Transverse colon (tissue), 4 donors: ENCODE measurements at regions not wholly inside any gene's neighbourhood (a gene's known extent, or its start where the extent isn't known, plus 50 kb on each side); places are given as distances from the start of the nearest gene placed in this dataset.

Experiments
- DNase-seq: peaks from one replicate; pipeline ENCODE4 v3.0.0-alpha.2; 2019
- H3K27ac ChIP-seq, 4 donors: fragments of 200-600 bp; sonication (generic); 2 replicates each; pipeline ENCODE4 v1.5.1; 2016 to 2018; ENCODE audit warnings: inconsistent platforms in 4 of 4
- H3K27me3 ChIP-seq: fragments of 200-600 bp; sonication (generic); 2 replicates; pipeline ENCODE4 v1.5.1; 2017; ENCODE audit warnings: inconsistent platforms
- H3K36me3 ChIP-seq, 4 donors: fragments of 200-600 bp; sonication (generic); 2 replicates each; pipeline ENCODE4 v1.5.1; 2017 to 2019; ENCODE audit warnings: inconsistent platforms in 4 of 4
- H3K4me1 ChIP-seq, 4 donors: fragments of 200-600 bp; sonication (generic); 2 replicates each; pipeline ENCODE4 v1.5.1; 2017 to 2020; ENCODE audit warnings: inconsistent platforms in 4 of 4
- H3K4me3 ChIP-seq, 4 donors: fragments of 200-600 bp; sonication (generic); 1 replicate in 1 of 4; 2 replicates in 3 of 4; pipeline versions ENCODE4 v1.5.1 to v1.6.1; 2017 to 2019; ENCODE audit warnings: inconsistent platforms in 4 of 4
- H3K9me3 ChIP-seq, 2 donors: fragments of 200-600 bp; sonication (generic); 2 replicates each; pipeline ENCODE4 v1.5.1; 2017 to 2019; ENCODE audit warnings: inconsistent platforms in 2 of 2
- EP300 ChIP-seq: sonication (generic); formaldehyde crosslinking; IDR thresholded peaks from one replicate; pipeline ENCODE4 v1.6.1; 2017; ENCODE audit warnings: antibody characterized with exemption, low read depth
- POLR2A ChIP-seq: fragments of 450-650 bp; IDR thresholded peaks from one replicate; pipeline ENCODE4 v1.6.1; 2016; ENCODE audit warnings: antibody characterized with exemption, mild to moderate bottlenecking, moderate library complexity
- POLR2AphosphoS5 ChIP-seq, 3 donors: sonication (generic); formaldehyde crosslinking; IDR thresholded peaks; one replicate each; pipeline ENCODE4 v1.6.1; 2016; ENCODE audit warnings: antibody characterized with exemption in 3 of 3
- WGBS, 2 donors: methylation state at CpG; one replicate each; pipeline ENCODE4 v1.1.5; 2018; ENCODE audit warnings: low coverage in 1 of 2; 5-methylcytosine and 5-hydroxymethylcytosine counted together
- in situ Hi-C, 4 donors: fragments of 200-750 bp; cut with MboI; loops; one replicate each; pipeline versions ENCODE4 v1.15.0 to v1.15.1; 2017; ENCODE audit warnings: low sequenced_read_pairs in 3 of 4, low pct_ligation_motif_present in 1 of 4, low pct_unique_long_range_greater_than_20kb in 1 of 4
- intact Hi-C: fragments of 100-400 bp; cut with DNase I; formaldehyde crosslinking; loops from one replicate; pipeline ENCODE4 v1.15.1; 2023; ENCODE audit warnings: low total_unique reads
- TF ChIP-seq, protein P1 (sequence below), 5 experiments: fragments of 200-600 bp in 3 of 5; fragments of 450-650 bp in 2 of 5; sonication (generic) in 3 of 5; IDR thresholded peaks; 1 replicate in 2 of 5; 2 replicates in 3 of 5; pipeline ENCODE4 v1.5.1; 2016 to 2017; ENCODE audit warnings: antibody characterized with exemption in 5 of 5, inconsistent platforms in 3 of 5, mild to moderate bottlenecking in 2 of 5, moderate library complexity in 1 of 5

DNA sequence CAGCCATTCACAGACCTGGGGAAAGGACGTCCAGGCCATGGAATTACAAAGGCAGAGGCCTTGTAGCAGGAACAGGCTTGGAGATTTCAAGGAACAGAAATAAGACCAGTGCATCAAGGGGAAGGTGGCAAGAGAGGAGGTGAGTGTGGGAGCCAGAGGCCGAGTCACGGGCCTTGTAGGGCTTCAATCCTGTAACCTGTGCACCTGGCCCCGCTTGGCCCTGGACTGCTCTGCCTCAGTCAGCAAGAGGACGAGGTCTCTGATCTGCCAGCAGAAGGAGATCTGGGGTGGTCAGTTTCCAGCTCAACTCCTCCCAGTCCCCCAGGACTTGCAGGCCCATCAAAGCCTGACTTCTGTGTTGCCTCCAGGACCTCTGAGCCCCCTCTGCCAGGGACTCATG, 200.8 kb downstream of the VRK1 start:
- no peaks in the 10 kb centered on the region for H3K4me1 ChIP-seq
- no peak for DNase-seq
- in situ Hi-C loops = no loop called here
- no peaks in the 10 kb centered on the region for H3K36me3 ChIP-seq
- no peaks in the 10 kb centered on the region for H3K9me3 ChIP-seq
- H3K27ac ChIP-seq = no peak overlapping the region
- whole genome bisulfite sequencing, 2 donors = 33 to 71% methylated on average over 1 to 5 of the region's 5 CpGs
- intact Hi-C loops = no loop called here
- no peaks in the 10 kb centered on the region for H3K27me3 ChIP-seq
- H3K4me3 ChIP-seq = no peak overlapping the region
- TF ChIP-seq EP300 = no peak
- TF ChIP-seq POLR2AphosphoS5 (IDR thresholded peaks at IDR 0.05) = no peak
- TF ChIP-seq POLR2A = no peak
- TF ChIP-seq, protein P1, sequence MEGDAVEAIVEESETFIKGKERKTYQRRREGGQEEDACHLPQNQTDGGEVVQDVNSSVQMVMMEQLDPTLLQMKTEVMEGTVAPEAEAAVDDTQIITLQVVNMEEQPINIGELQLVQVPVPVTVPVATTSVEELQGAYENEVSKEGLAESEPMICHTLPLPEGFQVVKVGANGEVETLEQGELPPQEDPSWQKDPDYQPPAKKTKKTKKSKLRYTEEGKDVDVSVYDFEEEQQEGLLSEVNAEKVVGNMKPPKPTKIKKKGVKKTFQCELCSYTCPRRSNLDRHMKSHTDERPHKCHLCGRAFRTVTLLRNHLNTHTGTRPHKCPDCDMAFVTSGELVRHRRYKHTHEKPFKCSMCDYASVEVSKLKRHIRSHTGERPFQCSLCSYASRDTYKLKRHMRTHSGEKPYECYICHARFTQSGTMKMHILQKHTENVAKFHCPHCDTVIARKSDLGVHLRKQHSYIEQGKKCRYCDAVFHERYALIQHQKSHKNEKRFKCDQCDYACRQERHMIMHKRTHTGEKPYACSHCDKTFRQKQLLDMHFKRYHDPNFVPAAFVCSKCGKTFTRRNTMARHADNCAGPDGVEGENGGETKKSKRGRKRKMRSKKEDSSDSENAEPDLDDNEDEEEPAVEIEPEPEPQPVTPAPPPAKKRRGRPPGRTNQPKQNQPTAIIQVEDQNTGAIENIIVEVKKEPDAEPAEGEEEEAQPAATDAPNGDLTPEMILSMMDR (IDR thresholded peaks at IDR 0.05) = no peak

- Histone ChIP-seq H3K9me3 (no peaks in the 10 kb centered on the region), H3K27ac (no peak overlapping the region), H3K4me1 (no peaks in the 10 kb centered on the region), H3K36me3 (no peaks in the 10 kb centered on the region), H3K4me3 (no peak overlapping the region), H3K27me3 (no peaks in the 10 kb centered on the region)
- in situ Hi-C loops = no loop called here
- no peak for TF ChIP-seq POLR2A
- TF ChIP-seq EP300 = no peak
- TF ChIP-seq POLR2AphosphoS5 (IDR thresholded peaks at IDR 0.05) = no peak
- DNase-seq = no peak
- intact Hi-C loops = no loop called here
- 31% methylated on average over 1 of the region's 1 CpG; no CpG with 5 or more reads in 1 of the 2 donors for WGBS, 2 donors
Measured at GRCh38 chr14:96999654-97000155, 202.5 kb downstream of the VRK1 start.

- TF ChIP-seq, protein P1 (IDR thresholded peaks at IDR 0.05) = no peak
- TF ChIP-seq POLR2AphosphoS5 (IDR thresholded peaks at IDR 0.05) (no peak), POLR2A (no peak), EP300 (no peak)
- in situ Hi-C loops (no loop called here), intact Hi-C loops (no loop called here)
- 86 to 90% methylated on average over 3 to 7 of the region's 7 CpGs for WGBS, 2 donors
- H3K27ac ChIP-seq = no peak overlapping the region
- no peaks in the 10 kb centered on the region for H3K27me3 ChIP-seq
- H3K36me3 ChIP-seq = no peaks in the 10 kb centered on the region
- H3K9me3 ChIP-seq = no peaks in the 10 kb centered on the region
- DNase-seq = no peak
- no peak overlapping the region for H3K4me3 ChIP-seq
- no peaks in the 10 kb centered on the region for H3K4me1 ChIP-seq
Measured at GRCh38 chr14:97002454-97002853, 205.3 kb downstream of the VRK1 start.

GRCh38 chr14:97005934-97006333, 208.8 kb downstream of the VRK1 start:
- no peak for DNase-seq
- intact Hi-C loops (no loop called here), in situ Hi-C loops (no loop called here)
- Histone ChIP-seq H3K9me3 (no peaks in the 10 kb centered on the region), H3K27ac (no peak overlapping the region), H3K4me3 (no peak overlapping the region), H3K4me1 (no peaks in the 10 kb centered on the region), H3K27me3 (no peaks in the 10 kb centered on the region), H3K36me3 (no peaks in the 10 kb centered on the region)
- WGBS, 2 donors = 45 to 71% methylated on average over 2 to 7 of the region's 7 CpGs
- TF ChIP-seq EP300 (no peak), POLR2A (no peak), POLR2AphosphoS5 (IDR thresholded peaks at IDR 0.05) (no peak)
- TF ChIP-seq, protein P1 (IDR thresholded peaks at IDR 0.05) = no peak

DNA sequence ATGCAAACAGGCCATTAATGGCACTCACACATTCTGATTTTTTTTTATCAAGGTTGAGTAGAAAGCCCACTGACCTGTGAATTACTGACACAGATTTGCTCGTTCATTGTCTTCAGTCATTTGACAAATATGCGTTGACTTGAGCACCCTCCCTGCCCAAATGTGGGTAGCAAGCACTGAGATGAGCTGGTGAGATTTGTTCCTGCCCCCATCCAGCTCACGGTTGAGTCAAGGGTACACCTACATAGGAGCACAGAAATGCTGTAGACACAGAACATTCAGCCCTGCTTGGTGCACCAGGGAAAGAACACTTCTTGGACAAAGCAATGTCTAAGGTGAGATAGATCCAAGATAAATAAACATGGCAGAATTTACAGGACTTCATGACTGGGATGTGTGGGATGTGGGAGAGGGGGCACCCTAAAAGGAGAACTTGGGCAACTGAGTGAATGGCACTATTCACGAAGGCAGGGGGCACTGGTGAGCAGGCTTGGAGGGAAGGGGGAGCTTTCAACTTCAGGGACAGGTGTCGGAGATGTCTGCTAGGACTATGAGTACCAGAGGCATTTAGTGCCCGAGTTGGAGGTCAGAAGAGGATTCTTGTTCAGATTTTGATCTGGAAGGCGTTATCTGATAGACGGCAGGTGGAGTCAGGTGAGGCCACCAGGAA, 213.4 kb downstream of the VRK1 start:
- intact Hi-C loops = no loop called here
- Histone ChIP-seq H3K4me1 (no peaks in the 10 kb centered on the region), H3K4me3 (no peak overlapping the region), H3K27ac (no peak overlapping the region), H3K27me3 (no peaks in the 10 kb centered on the region), H3K36me3 (no peaks in the 10 kb centered on the region), H3K9me3 (no peaks in the 10 kb centered on the region)
- WGBS, 2 donors = 58 to 59% methylated on average over 7 to 8 of the region's 8 CpGs
- in situ Hi-C loops = no loop called here
- no peak for TF ChIP-seq POLR2A
- no peak for TF ChIP-seq POLR2AphosphoS5 (IDR thresholded peaks at IDR 0.05)
- TF ChIP-seq, protein P1 (IDR thresholded peaks at IDR 0.05) = no peak
- no peak for TF ChIP-seq EP300
- no peak for DNase-seq
